SIG-M5 treated with dmso at 0.1 percent for 504 hours (cell line): ENCODE measurements at regions not wholly inside any gene's neighbourhood (a gene's known extent, or its start where the extent isn't known, plus 50 kb on each side); places are given as distances from the start of the nearest gene placed in this dataset.
A peak's percentile ranks its signal among the peaks of the same experiment; 100 is the strongest.

Source experiments
- DNase-seq: peaks from one replicate; lab custom pipeline; 2025; ENCODE audit not compliant: unreplicated experiment; lab: John Stamatoyannopoulos, UW

DNA sequence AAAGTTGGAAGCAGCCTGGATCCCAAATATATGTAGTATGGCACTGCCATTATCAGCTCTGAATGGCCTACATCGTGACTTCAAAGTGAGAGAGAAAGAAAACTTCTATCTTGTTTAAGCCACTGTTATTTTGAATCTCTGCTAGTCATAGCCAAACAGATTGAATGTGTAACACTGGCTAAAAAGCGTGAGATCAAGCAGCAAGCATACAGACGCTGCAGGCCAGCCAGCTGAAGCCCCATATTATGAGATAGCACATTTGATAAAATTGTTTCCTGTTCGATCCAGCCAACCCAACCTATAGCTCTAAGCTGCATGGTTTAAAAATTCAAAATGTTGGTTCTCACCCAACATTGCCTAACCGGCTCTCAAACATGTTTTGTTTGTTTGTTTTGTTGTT, 95.0 kb downstream of the DUSP6 start:
- DNase-seq, result no peak

- DNase-seq, result peak; percentile 32
These were observed 96.2 kb downstream of the DUSP6 start for GRCh38 chr12:89256060-89256459.

- DNase-seq, result no peak
These were observed 98.8 kb downstream of the DUSP6 start for GRCh38 chr12:89253488-89253887.

- no peak for DNase-seq
These were observed 100.0 kb downstream of the DUSP6 start for GRCh38 chr12:89252284-89252683.

DNA sequence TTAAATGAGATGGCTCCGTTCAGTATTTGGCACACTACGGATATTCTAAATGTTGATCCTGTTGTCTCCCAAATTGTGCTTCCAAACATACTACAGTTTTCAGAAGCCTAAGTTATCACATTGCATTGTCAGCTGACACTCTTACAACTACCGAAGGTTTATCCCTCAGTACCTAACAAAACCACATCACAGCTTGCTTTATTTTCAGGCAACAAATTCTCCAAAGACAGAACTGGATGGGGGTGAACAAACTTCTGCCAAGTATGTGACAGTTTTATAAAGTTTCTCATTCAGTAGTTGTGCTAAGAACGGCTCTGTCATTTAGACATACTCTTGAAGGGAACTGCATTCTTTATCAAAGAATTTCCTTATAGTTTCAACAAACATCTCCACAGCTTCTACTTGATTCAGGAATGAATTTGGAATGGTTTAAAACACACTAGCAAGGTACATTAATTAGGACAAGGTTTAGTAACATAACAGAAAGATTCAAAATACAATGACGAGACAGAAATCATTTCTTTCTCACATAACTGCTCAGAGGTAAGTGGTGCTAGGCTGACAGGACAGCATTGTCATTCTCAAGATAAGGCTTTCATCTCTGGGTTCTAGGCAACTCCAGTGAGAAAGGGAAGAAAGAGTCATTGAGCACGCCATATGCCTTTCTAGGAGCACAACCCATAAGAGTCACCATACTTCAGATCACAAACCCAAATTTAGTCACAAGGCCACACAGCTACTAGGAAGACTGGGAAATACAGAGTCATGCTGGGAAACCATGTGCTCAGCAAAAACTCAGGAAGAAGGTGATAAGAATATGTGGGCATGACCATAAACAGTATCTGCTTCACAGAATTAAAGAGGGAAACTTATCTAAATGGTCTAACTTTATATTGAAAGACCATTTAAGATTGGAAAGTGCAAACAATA, 100.7 kb downstream of the DUSP6 start:
- DNase-seq, result no peak

GRCh38 chr12:89250636-89251035, 101.7 kb downstream of the DUSP6 start:
- DNase-seq, result no peak

GRCh38 chr12:89250213-89250612, 102.1 kb downstream of the DUSP6 start:
- no peak for DNase-seq

GRCh38 chr12:89247967-89248366, 104.3 kb downstream of the DUSP6 start:
- no peak for DNase-seq

GRCh38 chr12:89247541-89247942, 104.8 kb downstream of the DUSP6 start:
- no peak for DNase-seq

- DNase-seq, result peak; percentile 84
These were observed 107.2 kb downstream of the DUSP6 start for GRCh38 chr12:89245090-89245489.

DNA sequence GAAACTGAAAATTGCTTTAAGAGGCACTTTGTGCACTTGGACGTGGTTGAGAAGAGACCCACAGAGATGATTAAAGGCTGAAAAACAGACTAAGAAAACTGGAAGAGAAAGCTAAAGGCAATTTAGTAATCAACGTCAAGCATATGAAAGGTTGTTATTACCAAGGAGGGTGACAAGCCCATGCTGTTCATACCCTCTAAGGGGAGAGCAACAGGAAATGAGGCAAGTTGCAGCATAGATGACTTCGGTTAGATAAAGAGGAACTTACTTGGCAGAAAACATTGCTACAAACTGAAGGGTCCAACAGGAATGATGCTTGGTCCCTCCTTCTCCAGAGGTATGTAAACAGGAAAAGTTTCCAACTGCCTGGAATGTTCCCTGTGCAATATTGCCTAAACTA, 107.8 kb downstream of the DUSP6 start:
- peak; percentile 88 for DNase-seq

GRCh38 chr12:89243771-89244170, 108.5 kb downstream of the DUSP6 start:
- DNase-seq, result no peak

GRCh38 chr12:89239534-89239933, 112.8 kb downstream of the DUSP6 start:
- DNase-seq, result no peak

DNA sequence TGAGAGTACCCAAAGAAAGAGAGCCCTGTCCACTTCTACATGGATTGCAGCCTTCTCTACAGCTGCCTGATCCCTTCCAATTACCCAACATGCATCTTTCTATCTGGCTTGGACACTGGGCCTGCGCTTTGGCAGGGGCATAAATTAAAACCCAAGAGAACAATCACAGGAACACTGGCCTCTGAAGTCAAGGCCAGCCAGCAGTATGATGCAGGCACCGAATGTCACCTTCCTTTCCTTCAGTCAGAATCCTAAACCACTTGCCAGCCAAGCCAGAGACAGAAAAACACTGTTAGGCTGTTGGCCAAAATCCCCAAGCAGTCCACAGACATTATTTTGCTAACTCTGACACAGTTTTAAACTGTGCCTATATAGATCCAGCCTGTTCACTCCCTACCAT, 113.7 kb downstream of the DUSP6 start:
- no peak for DNase-seq

GRCh38 chr12:89237763-89238162, 114.5 kb downstream of the DUSP6 start:
- DNase-seq, result no peak

DNA sequence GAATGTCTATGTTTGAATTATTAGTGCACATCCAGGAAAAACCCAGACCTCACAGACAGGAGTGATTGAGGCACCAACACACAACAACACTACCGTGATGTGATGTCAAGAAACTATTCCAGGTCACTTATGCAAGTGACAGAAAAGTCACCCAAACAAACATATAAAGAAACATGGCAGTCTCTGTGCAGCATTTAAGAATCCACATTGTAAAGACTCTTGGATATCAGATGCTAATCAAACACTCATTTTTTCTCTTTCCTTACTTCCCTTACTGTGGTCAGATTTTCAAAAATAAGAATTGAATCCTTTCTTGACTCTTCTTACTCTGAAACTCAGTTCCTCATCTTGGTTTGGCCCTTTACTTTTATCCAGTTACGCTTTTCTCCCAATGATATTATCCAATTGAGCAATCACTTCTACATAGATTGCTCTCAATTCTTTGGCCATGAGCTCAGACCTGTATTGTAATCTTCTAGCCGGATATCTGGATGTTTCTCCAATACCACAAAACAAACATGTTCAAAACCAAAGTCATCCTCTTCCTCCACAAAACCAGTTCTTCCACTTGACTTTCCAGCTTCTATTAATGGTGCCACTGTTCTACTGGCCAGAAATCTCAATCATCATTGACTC, 115.4 kb downstream of the DUSP6 start:
- DNase-seq, result peak; percentile 62

GRCh38 chr12:89236237-89236636, 116.1 kb downstream of the DUSP6 start:
- no peak for DNase-seq

DNA sequence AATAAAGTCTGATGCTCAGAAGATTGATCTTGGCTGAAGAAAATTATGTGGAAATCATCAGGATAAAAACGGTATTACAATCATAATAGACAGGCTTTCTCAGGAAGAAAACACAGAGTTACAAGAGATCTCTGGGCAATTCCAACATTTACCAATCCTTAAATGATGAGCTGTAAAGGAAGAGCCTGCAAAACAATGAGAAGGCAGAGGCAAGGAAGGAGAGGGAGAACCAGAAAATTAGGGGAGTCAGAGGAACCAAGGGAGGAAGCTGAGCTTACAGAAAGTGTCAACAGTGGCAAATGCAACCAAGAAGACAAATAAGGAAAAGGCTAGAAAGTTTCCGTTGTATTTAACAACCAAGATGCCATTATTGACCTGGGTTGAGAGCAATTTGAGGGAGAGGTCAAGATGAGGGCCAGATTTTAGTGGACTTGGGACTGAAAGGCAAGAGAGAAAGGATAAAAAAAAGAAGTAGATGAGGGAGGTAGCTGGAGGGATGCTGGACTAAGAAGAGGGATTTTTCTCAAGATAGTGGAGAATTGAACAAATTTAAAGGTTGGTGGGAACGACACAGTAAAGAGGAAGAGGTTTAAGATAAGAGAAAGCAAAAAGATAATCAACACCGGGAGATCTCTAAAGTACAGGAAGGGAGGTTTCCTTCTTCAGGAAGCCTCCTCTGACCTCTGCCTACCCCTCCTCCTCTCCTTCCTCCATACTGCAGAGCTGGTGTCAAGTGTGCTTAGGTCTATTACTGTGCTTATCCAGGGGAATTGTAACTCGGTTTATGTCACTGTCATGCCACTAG, 116.9 kb downstream of the DUSP6 start:
- DNase-seq, result peak; percentile 41

GRCh38 chr12:89234324-89235114, 117.8 kb downstream of the DUSP6 start:
- DNase-seq, result no peak

DNA sequence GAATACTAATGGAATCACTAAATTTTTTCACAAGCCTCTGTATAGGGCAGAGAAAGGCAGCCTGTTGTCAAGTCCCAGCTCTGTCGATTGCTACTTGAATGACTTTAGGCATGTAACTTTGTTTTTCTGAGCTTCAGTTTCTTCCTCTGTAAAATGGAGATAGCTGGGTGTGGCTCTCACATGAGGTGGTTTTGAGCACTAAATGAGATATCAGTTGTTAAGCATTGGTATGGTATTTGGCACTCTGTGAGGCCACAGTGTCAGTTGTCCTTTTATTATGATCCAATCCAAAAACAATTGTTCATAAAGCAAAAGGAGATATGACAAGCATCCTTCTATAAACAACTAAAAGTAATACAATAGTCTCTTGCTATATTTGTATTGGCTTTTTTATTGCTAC, 120.6 kb downstream of the DUSP6 start:
- no peak for DNase-seq
